HG02678 (cell line): ENCODE measurements at regions not wholly inside any gene's neighbourhood (a gene's known extent, or its start where the extent isn't known, plus 50 kb on each side); places are given as distances from the start of the nearest gene placed in this dataset.

Experiments
- ATAC-seq: cut with Tn5 transposase; IDR thresholded peaks from one replicate; pipeline ENCODE4 v1.9.1; 2021; ENCODE audit warnings: mild to moderate bottlenecking, moderate library complexity; ENCODE audit not compliant: unreplicated experiment

- no peak for ATAC-seq
These were observed 602.4 kb upstream of the CDH18 start for GRCh38 chr5:20590356-20590755.

GRCh38 chr5:20575571-20575970 is 587.6 kb upstream of the CDH18 start:
- ATAC-seq: no peak

- no peak for ATAC-seq
These were observed 586.6 kb upstream of the CDH18 start for GRCh38 chr5:20574576-20574975.

- ATAC-seq: no peak
These were observed 584.6 kb upstream of the CDH18 start for GRCh38 chr5:20572614-20573013.

- ATAC-seq: no peak
These were observed 582.5 kb upstream of the CDH18 start for GRCh38 chr5:20570486-20570885.

- ATAC-seq: no peak
These were observed 574.5 kb upstream of the CDH18 start for GRCh38 chr5:20562544-20562943.

- ATAC-seq: no peak
These were observed 571.8 kb upstream of the CDH18 start for GRCh38 chr5:20559845-20560244.

- ATAC-seq: no peak
These were observed 568.2 kb upstream of the CDH18 start for GRCh38 chr5:20556115-20556763.

- ATAC-seq: no peak
These were observed 567.0 kb upstream of the CDH18 start for GRCh38 chr5:20555034-20555433.

GRCh38 chr5:20554001-20554400 is 566.0 kb upstream of the CDH18 start:
- ATAC-seq: no peak

- no peak for ATAC-seq
These were observed 550.1 kb upstream of the CDH18 start for GRCh38 chr5:20537911-20538703.

- no peak for ATAC-seq
These were observed 548.8 kb upstream of the CDH18 start for GRCh38 chr5:20536813-20537212.

GRCh38 chr5:20536341-20536740 is 548.3 kb upstream of the CDH18 start:
- ATAC-seq: no peak

- ATAC-seq: no peak
These were observed 540.5 kb upstream of the CDH18 start for GRCh38 chr5:20528471-20528870.

- no peak for ATAC-seq
These were observed 537.1 kb upstream of the CDH18 start for GRCh38 chr5:20524991-20525529.

GRCh38 chr5:20522905-20523482 is 535.0 kb upstream of the CDH18 start:
- no peak for ATAC-seq

- ATAC-seq: no peak
These were observed 527.6 kb upstream of the CDH18 start for GRCh38 chr5:20515606-20516005.

GRCh38 chr5:20514145-20514544 is 526.1 kb upstream of the CDH18 start:
- no peak for ATAC-seq

GRCh38 chr5:20500546-20500945 is 512.5 kb upstream of the CDH18 start:
- ATAC-seq: no peak

GRCh38 chr5:20498926-20499325 is 510.9 kb upstream of the CDH18 start:
- ATAC-seq: no peak

- no peak for ATAC-seq
These were observed 510.1 kb upstream of the CDH18 start for GRCh38 chr5:20498102-20498501.

GRCh38 chr5:20497356-20497755 is 509.4 kb upstream of the CDH18 start:
- no peak for ATAC-seq
